ENCODE measurements at regions not wholly inside any gene's neighbourhood (a gene's known extent, or its start where the extent isn't known, plus 50 kb on each side); places are given as distances from the start of the nearest gene placed in this dataset.

DNA sequence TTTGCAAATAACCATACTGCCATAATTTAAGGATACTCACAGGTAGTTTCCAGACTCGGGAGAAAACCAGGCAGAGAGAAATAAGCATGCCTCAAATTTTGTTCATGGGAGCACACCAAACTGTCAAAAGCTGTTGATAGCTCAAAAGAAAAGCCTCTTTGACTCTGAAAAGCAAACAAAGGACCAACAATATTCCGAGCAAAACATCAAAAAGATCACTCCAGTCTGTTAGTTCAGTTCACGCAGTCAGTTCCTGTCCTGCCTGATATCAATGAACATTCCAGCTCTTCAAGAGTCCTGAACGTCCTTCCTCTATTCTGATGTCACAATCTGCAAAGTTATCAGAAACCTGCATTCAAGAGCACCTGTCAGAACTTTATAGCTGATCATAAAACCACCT lies 78.7 kb downstream of the RRM2 start:
- TF ChIP-seq POLR2AphosphoS5 (IDR thresholded peaks at IDR 0.05; ENCODE audit: insufficient read depth in 1 of 2, low read depth in 1 of 2) (no peak), CTCF (IDR thresholded peaks at IDR 0.05) (no peak), POLR2A (IDR thresholded peaks at IDR 0.05) (no peak)
- Histone ChIP-seq H3K27me3 (no peaks in the 10 kb centered on the region), H3K36me3 (no peaks in the 10 kb centered on the region), H3K4me3 (no peak overlapping the region), H3K27ac (no peak overlapping the region), H3K4me1 (no peaks in the 10 kb centered on the region), H3K9me3 (no peaks in the 10 kb centered on the region)
- intact Hi-C loops (cut with DNase I) = no loop called here
- no peak for DNase-seq (ENCODE audit: extremely low spot score in 2 of 2)

DNA sequence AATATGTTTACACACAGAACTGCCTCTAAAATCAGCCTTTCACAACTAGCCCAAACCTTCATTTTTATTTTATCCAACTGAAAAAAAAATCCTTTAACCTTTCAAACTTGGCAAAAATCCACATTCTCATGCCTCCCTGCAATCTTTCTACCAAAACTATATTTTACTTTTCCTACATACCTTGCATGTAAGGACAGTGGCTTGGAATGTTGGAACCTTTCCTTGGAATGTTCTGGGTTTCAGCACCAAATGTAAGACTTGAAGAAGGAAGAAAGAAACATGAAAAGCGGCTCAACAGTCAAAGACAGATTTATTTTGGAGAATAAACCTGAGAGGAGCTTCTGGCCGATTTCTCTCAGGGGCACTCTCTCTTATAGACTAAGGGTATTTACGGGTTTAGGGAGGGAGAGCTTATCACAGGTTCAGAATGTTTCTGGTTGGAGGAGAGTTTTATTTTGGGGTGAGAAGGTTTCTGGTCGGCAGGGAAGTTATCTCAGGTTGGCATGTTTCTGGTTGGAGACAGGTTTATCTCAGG lies 79.7 kb downstream of the RRM2 start:
- TF ChIP-seq POLR2AphosphoS5 (IDR thresholded peaks at IDR 0.05; ENCODE audit: insufficient read depth in 1 of 2, low read depth in 1 of 2) (no peak), CTCF (IDR thresholded peaks at IDR 0.05) (no peak)
- H3K4me1 ChIP-seq = no peaks in the 10 kb centered on the region
- no peak overlapping the region for H3K27ac ChIP-seq
- H3K27me3 ChIP-seq = no peaks in the 10 kb centered on the region
- H3K36me3 ChIP-seq = no peaks in the 10 kb centered on the region
- no peak for DNase-seq (ENCODE audit: extremely low spot score in 2 of 2)
- intact Hi-C loops (cut with DNase I) = no loop called here
- H3K9me3 ChIP-seq = no peaks in the 10 kb centered on the region
- H3K4me3 ChIP-seq = no peak overlapping the region

DNA sequence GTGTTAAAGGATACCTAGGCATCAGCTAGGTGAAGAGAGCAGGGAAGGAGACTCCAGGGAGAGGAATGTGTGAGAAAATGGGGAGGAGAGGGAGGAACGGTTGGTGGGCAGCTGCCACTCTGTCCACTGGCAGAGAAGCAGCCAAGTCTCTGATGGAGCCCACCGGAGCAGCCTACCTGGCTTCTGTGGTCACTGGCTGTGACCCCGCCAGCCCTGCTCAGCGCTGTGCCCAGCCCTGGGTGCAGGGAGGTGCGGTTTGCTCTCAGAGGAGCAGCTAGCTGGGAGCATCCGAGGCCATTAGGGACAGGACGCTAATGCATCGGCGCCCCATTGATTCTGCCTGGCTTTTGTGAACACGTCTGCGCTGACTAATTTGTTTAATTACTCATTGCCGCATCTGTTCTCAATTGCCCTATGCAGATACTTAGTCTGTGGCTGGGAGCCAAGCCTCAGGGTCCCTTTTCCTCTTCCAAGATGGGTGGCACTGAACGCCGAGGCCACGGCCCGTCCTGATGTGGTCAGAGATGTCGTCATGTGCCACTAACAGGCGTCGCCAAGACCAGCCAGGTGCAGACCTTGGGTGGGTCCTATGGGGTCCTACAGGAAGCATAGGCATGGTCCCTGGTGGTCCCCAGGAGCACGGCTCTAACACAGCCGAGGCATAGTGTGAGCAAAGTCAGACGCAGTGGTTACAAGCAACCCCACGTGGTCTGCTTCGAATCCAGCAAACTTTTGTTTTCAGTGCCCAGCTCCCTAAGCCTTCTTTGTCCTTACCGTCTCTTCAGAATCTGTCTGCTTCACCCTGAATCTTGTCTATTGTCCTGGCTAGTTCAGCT lies 82.0 kb downstream of the RRM2 start:
- H3K27ac ChIP-seq = no peak overlapping the region
- no peaks in the 10 kb centered on the region for H3K36me3 ChIP-seq
- H3K4me1 ChIP-seq = no peaks in the 10 kb centered on the region
- no peaks in the 10 kb centered on the region for H3K27me3 ChIP-seq
- no peak for TF ChIP-seq POLR2AphosphoS5 (IDR thresholded peaks at IDR 0.05; ENCODE audit: insufficient read depth in 1 of 2, low read depth in 1 of 2)
- no peak for TF ChIP-seq POLR2A (IDR thresholded peaks at IDR 0.05)
- no peak for TF ChIP-seq CTCF (IDR thresholded peaks at IDR 0.05)
- intact Hi-C loops (cut with DNase I) = no loop called here
- no peak for DNase-seq (ENCODE audit: extremely low spot score in 2 of 2)
- H3K9me3 ChIP-seq = no peaks in the 10 kb centered on the region
- H3K4me3 ChIP-seq = no peak overlapping the region

- no peaks in the 10 kb centered on the region for H3K4me1 ChIP-seq
- intact Hi-C loops (cut with DNase I) = no loop called here
- H3K4me3 ChIP-seq = no peak overlapping the region
- no peak for TF ChIP-seq POLR2AphosphoS5 (IDR thresholded peaks at IDR 0.05; ENCODE audit: insufficient read depth in 1 of 2, low read depth in 1 of 2)
- no peak for TF ChIP-seq POLR2A (IDR thresholded peaks at IDR 0.05)
- no peak for TF ChIP-seq CTCF (IDR thresholded peaks at IDR 0.05)
- no peaks in the 10 kb centered on the region for H3K9me3 ChIP-seq
- no peaks in the 10 kb centered on the region for H3K27me3 ChIP-seq
- H3K27ac ChIP-seq = no peak overlapping the region
- no peaks in the 10 kb centered on the region for H3K36me3 ChIP-seq
- no peak for DNase-seq (ENCODE audit: extremely low spot score in 2 of 2)
Measured at GRCh38 chr2:10205162-10205475, 82.6 kb downstream of the RRM2 start.

DNA sequence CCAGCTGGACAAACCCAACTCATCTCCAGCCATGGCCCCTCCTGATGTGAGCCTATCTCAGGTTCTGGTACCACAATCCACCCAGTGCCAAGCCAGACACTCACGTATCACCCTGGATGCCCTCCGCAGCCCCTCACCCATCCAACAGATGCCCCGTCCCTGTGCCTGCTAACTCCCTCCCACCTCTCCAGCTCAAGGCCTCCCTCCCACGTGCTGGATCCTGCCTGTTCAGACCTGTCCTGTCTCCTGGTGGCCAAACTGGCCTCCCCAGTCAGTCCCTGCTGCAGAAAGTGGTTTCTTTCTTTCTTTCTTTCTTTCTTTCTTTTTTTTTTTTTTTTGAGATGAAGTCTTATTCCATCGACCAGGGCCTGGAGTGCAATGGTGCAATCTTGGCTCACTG lies 86.2 kb downstream of the RRM2 start:
- Histone ChIP-seq H3K4me3 (no peak overlapping the region), H3K4me1 (no peaks in the 10 kb centered on the region), H3K27me3 (no peaks in the 10 kb centered on the region), H3K36me3 (no peaks in the 10 kb centered on the region), H3K9me3 (no peaks in the 10 kb centered on the region), H3K27ac (no peak overlapping the region)
- TF ChIP-seq CTCF (IDR thresholded peaks at IDR 0.05) = no peak
- no peak for TF ChIP-seq POLR2A (IDR thresholded peaks at IDR 0.05)
- TF ChIP-seq POLR2AphosphoS5 (IDR thresholded peaks at IDR 0.05; ENCODE audit: insufficient read depth in 1 of 2, low read depth in 1 of 2) = no peak
- intact Hi-C loops (cut with DNase I) = no loop called here
- DNase-seq (ENCODE audit: extremely low spot score in 2 of 2) = no peak
